Stimulated activated CD4-positive, alpha-beta T cell treated with anti-CD3 and anti-CD28 coated beads, Interleukin-2, amount 100 ng/mL, for 24 hours (primary cell): ENCODE measurements at regions not wholly inside any gene's neighbourhood (a gene's known extent, or its start where the extent isn't known, plus 50 kb on each side); places are given as distances from the start of the nearest gene placed in this dataset.

ENCODE experiments used
- DNase-seq, 2 donors: peaks; one replicate each; pipeline ENCODE4 v3.0.0-alpha.2; 2020

GRCh38 chr2:8628179-8628865 lies 53.5 kb upstream of the ID2 start:
- no peak for DNase-seq

- DNase-seq, result no peak
Observed at GRCh38 chr2:8628866-8629209, 53.0 kb upstream of the ID2 start.

- no peak for DNase-seq
Observed at GRCh38 chr2:8629402-8629801, 52.5 kb upstream of the ID2 start.

- DNase-seq, result no peak
Observed at GRCh38 chr2:8630676-8631464, 51.0 kb upstream of the ID2 start.

- no peak for DNase-seq
Observed at GRCh38 chr2:8631465-8632005, 50.3 kb upstream of the ID2 start.
